MCF 10A (cell line): ENCODE measurements at regions not wholly inside any gene's neighbourhood (a gene's known extent, or its start where the extent isn't known, plus 50 kb on each side); places are given as distances from the start of the nearest gene placed in this dataset.
"Not testable (repeated sequence)": the region's sequence is repeated elsewhere in the genome, so short reads cannot be mapped to it uniquely, and the experiment has no call there.

ENCODE experiments used
- BruUV-seq: library from RNA; stranded (reverse); fragments of 400-500 nt; replicated peaks from 2 replicates; lab custom pipeline; 2021; lab: Mats Ljungman, UMichigan
- CTCF ChIA-PET: fragments of 300-600 bp; sonication (Branson Sonifier 250); formaldehyde crosslinking; extraction: SDS; loops from one replicate; lab custom pipeline; 2021; ENCODE audit warnings: antibody characterized with exemption, inconsistent platforms; lab: Yijun Ruan, JAX
- POLR2A ChIA-PET: fragments of 300-600, 350-650 bp; sonication (Branson Sonifier 250); formaldehyde crosslinking; extraction: SDS; loops from one replicate; lab custom pipeline; 2020; ENCODE audit warnings: antibody characterized with exemption, inconsistent platforms; lab: Yijun Ruan, JAX
- DNase-seq: peaks from one replicate; pipeline ENCODE4 v3.0.0-alpha.2; 2018; ENCODE audit not compliant: unreplicated experiment
- H3K27ac Mint-ChIP-seq: one replicate; pipeline ENCODE4 v1.8.0; 2022; ENCODE audit warnings: mild to moderate bottlenecking, low read depth, mixed read lengths; ENCODE audit not compliant: unreplicated experiment
- H3K27me3 Mint-ChIP-seq: one replicate; pipeline ENCODE4 v1.8.0; 2022; ENCODE audit warnings: mixed read lengths; ENCODE audit not compliant: insufficient read depth, unreplicated experiment
- H3K36me3 Mint-ChIP-seq: one replicate; pipeline ENCODE4 v1.8.0; 2022; ENCODE audit warnings: mild to moderate bottlenecking, moderate library complexity, mixed read lengths; ENCODE audit not compliant: insufficient read depth, unreplicated experiment
- H3K4me1 Mint-ChIP-seq: one replicate; pipeline ENCODE4 v1.8.0; 2022; ENCODE audit warnings: mixed read lengths; ENCODE audit not compliant: insufficient read depth, unreplicated experiment
- H3K4me3 Mint-ChIP-seq: one replicate; pipeline ENCODE4 v1.8.0; 2022; ENCODE audit warnings: mild to moderate bottlenecking, moderate library complexity, mixed read lengths; ENCODE audit not compliant: unreplicated experiment
- H3K9me3 Mint-ChIP-seq: one replicate; pipeline ENCODE4 v1.8.0; 2022; ENCODE audit warnings: mixed read lengths; ENCODE audit not compliant: unreplicated experiment
- CTCF ChIP-seq: fragments of 200-600 bp; IDR thresholded peaks from one replicate; pipeline ENCODE4 v1.8.0; 2022; ENCODE audit warnings: antibody characterized with exemption, mild to moderate bottlenecking; ENCODE audit not compliant: unreplicated experiment
- intact Hi-C: fragments of 100-400 bp; cut with micrococcal nuclease; formaldehyde crosslinking; loops from 2 replicates; pipeline ENCODE4 v1.14.1; 2022

GRCh38 chr7:104956753-104957450 lies 57.1 kb upstream of the KMT2E start:
- Mint-ChIP-seq H3K9me3 (no peaks in the 10 kb centered on the region), H3K4me3 (no peak overlapping the region), H3K4me1 (no peaks in the 10 kb centered on the region), H3K27me3 (no peaks in the 10 kb centered on the region), H3K27ac (no peak overlapping the region), H3K36me3 (no peaks in the 10 kb centered on the region)
- ChIA-PET CTCF (interaction anchor here (0.6 to 0.7 kb wide), 2 partner anchors 28 to 1051 kb away, joined by 3 read pairs; no protein-coding TSS in a partner anchor), POLR2A (interaction anchor here (0.6 to 1.0 kb wide), 2 partner anchors 24 to 82 kb away, joined by 3 to 4 read pairs; no protein-coding TSS in a partner anchor)
- TF ChIP-seq CTCF, result no peak
- DNase-seq, result no peak
- intact Hi-C loops, result no loop called here
- BruUV-seq, result no TSS peak

GRCh38 chr7:104958371-104958865 lies 55.6 kb upstream of the KMT2E start:
- ChIA-PET POLR2A (interaction anchor here (1.9 kb wide), 1 partner anchor 55 kb away, joined by 4 read pairs; the partner anchor contains the start of gene KMT2E), CTCF (interaction anchor here (0.8 kb wide), 1 partner anchor 35 kb away, joined by 3 read pairs; no protein-coding TSS in a partner anchor)
- Mint-ChIP-seq H3K36me3 (no peaks in the 10 kb centered on the region), H3K27me3 (no peaks in the 10 kb centered on the region), H3K4me1 (peaks cover 11% of the 10 kb centered on the region), H3K27ac (no peak overlapping the region), H3K4me3 (no peak overlapping the region), H3K9me3 (no peaks in the 10 kb centered on the region)
- no TSS peak for BruUV-seq
- TF ChIP-seq CTCF, result no peak
- DNase-seq, result no peak
- intact Hi-C loops, result no loop called here

GRCh38 chr7:104959483-104959882 lies 54.5 kb upstream of the KMT2E start:
- CTCF ChIA-PET, result interaction anchor here (1.0 to 1.3 kb wide), 2 partner anchors 13 to 378 kb away, joined by 3 read pairs; no protein-coding TSS in a partner anchor
- H3K27ac Mint-ChIP-seq, H3K27me3 Mint-ChIP-seq, H3K9me3 Mint-ChIP-seq, DNase-seq, intact Hi-C loops, BruUV-seq, H3K4me3 Mint-ChIP-seq, H3K36me3 Mint-ChIP-seq: not testable (repeated sequence)
- peaks cover 17% of the 10 kb centered on the region for H3K4me1 Mint-ChIP-seq
- POLR2A ChIA-PET, result interaction anchor here (1.9 kb wide), 1 partner anchor 54 kb away, joined by 4 read pairs; the partner anchor contains the start of gene KMT2E

- intact Hi-C loops, result no loop called here
- Mint-ChIP-seq H3K9me3 (no peaks in the 10 kb centered on the region), H3K27ac (no peak overlapping the region), H3K36me3 (no peaks in the 10 kb centered on the region), H3K4me3 (no peak overlapping the region), H3K27me3 (no peaks in the 10 kb centered on the region), H3K4me1 (peaks cover 17% of the 10 kb centered on the region)
- BruUV-seq, result no TSS peak
- peak; percentile 62 for DNase-seq
- ChIA-PET POLR2A (interaction anchor here (1.4 to 9.5 kb wide), 4 partner anchors 12 to 53 kb away, joined by 3 to 87 read pairs (median 8); partner anchors contain the start of gene KMT2E), CTCF (interaction anchor here (0.9 to 4.2 kb wide), 4 partner anchors 11 to 788 kb away, joined by 3 to 22 read pairs (median 4); no protein-coding TSS in a partner anchor)
- TF ChIP-seq CTCF, result no peak
These were observed 53.1 kb upstream of the KMT2E start for GRCh38 chr7:104960741-104961448.
